ENCODE measurements at regions not wholly inside any gene's neighbourhood (a gene's known extent, or its start where the extent isn't known, plus 50 kb on each side); places are given as distances from the start of the nearest gene placed in this dataset.

DNA sequence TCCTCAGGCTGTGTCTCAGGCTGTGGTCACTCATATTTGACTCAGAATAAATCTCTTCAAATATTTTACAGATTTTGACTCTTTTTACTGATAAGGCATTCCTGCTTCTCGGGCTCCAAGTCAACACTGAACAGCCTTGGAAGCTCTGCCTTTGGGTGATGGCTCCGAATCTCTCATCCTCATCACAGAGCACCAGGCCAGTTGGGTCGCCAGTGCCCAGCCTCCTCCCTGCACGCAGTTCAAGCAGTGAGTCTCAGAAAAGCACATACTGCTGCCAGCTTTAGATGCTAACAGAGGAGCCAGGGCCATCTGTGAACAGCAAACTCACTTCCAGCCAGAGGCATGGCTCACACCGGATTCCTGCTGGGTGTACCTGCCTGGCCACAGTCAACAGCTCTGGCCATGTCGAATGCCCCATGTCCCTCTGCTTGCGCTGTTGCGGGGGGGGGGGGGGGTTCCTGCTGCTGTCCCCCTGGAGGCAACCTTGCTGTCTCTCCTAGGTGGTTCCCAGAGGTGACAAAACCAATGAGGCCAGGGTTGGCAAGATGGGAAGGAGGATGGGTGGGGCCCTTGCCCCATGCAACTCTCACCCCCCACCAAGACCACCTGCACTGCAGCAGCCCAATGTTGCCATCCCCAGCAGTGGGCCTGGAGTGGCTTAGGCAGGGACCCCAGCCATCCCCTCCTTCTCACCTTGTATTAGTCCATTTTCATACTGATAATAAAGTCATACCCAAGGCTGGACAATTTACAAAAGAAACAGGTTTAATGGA, 248.8 kb downstream of the ERMARD start:
- TF ChIP-seq, protein P1, sequence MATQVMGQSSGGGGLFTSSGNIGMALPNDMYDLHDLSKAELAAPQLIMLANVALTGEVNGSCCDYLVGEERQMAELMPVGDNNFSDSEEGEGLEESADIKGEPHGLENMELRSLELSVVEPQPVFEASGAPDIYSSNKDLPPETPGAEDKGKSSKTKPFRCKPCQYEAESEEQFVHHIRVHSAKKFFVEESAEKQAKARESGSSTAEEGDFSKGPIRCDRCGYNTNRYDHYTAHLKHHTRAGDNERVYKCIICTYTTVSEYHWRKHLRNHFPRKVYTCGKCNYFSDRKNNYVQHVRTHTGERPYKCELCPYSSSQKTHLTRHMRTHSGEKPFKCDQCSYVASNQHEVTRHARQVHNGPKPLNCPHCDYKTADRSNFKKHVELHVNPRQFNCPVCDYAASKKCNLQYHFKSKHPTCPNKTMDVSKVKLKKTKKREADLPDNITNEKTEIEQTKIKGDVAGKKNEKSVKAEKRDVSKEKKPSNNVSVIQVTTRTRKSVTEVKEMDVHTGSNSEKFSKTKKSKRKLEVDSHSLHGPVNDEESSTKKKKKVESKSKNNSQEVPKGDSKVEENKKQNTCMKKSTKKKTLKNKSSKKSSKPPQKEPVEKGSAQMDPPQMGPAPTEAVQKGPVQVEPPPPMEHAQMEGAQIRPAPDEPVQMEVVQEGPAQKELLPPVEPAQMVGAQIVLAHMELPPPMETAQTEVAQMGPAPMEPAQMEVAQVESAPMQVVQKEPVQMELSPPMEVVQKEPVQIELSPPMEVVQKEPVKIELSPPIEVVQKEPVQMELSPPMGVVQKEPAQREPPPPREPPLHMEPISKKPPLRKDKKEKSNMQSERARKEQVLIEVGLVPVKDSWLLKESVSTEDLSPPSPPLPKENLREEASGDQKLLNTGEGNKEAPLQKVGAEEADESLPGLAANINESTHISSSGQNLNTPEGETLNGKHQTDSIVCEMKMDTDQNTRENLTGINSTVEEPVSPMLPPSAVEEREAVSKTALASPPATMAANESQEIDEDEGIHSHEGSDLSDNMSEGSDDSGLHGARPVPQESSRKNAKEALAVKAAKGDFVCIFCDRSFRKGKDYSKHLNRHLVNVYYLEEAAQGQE (IDR thresholded peaks at IDR 0.05; ENCODE audit: insufficient read depth in 1 of 2, low read depth in 2 of 2, low read length in 2 of 2): no peak

DNA sequence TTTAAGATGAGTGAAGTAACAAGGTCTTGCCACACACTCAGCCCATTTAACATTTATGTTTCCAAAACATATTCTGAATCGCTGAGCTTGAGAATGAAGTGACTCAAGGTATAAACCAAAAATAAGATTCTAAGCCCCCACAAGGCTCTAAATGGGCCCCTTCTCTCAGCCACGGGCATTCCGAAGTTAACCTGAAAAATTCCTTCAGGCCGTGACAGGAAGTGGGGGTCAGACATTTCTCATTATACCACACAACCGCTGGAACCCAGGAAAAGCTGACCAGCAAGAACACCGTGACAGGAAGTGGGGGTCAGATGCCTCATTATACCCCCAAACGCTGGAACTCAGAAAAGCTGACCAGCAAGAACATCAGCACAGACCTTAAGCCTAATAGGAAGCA, 247.9 kb downstream of the ERMARD start:
- TF ChIP-seq, protein P1 (IDR thresholded peaks at IDR 0.05; ENCODE audit: insufficient read depth in 1 of 2, low read depth in 2 of 2, low read length in 2 of 2): no peak

DNA sequence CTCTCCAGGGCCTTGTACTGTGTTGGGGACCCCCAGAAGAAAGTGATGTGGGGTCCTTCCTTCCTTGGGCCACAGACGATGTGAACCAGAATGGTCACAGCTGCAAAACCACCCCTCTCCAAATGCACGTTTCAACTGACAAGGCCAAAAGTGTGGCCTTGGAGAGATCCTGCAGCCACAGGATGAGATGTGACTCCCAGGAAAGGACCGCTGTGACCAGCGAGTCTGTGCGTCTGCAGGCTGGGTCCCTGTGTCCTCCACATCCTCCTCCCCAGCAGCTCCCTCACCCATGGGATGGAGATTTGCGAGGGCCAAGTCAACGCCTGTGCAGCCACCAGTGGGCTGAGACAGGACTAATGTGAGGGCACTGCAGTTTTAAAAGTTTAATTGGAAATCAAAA, 247.0 kb downstream of the ERMARD start:
- TF ChIP-seq, protein P1 (IDR thresholded peaks at IDR 0.05; ENCODE audit: insufficient read depth in 1 of 2, low read depth in 2 of 2, low read length in 2 of 2): no peak
- TF ChIP-seq FOXP2 (optimal IDR thresholded peaks at IDR 0.05; ENCODE audit: borderline replicate concordance, extremely low read depth, extremely low read length, insufficient read depth) (no peak), POLR2AphosphoS5 (IDR thresholded peaks at IDR 0.05; ENCODE audit: low read depth, low read length) (no peak), TAF1 (IDR thresholded peaks at IDR 0.05; ENCODE audit: borderline replicate concordance, insufficient read depth, low read length) (no peak), SIN3A (IDR thresholded peaks at IDR 0.05; ENCODE audit: borderline replicate concordance, insufficient read depth, low read length) (no peak)

DNA sequence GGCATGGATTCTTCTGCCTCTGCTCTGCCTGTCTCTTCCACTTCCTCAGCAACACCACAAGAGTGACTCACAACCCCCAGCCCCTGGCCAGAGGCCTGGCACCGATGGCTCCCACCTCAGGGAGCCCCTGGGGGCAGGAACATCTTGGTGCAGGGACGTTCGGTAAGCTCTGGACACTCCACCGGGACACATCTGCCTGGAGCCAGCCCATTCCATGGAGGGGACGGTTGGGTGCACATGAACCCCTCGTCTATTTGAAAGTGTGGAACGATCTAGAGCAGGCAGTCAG, 246.5 kb downstream of the ERMARD start:
- TF ChIP-seq TAF1 (IDR thresholded peaks at IDR 0.05; ENCODE audit: borderline replicate concordance, insufficient read depth, low read length): no peak
- TF ChIP-seq, protein P1 (IDR thresholded peaks at IDR 0.05; ENCODE audit: insufficient read depth in 1 of 2, low read depth in 2 of 2, low read length in 2 of 2): no peak
- TF ChIP-seq FOXP2 (optimal IDR thresholded peaks at IDR 0.05; ENCODE audit: borderline replicate concordance, extremely low read depth, extremely low read length, insufficient read depth): no peak
- TF ChIP-seq POLR2AphosphoS5 (IDR thresholded peaks at IDR 0.05; ENCODE audit: low read depth, low read length): no peak
- no peak for TF ChIP-seq SIN3A (IDR thresholded peaks at IDR 0.05; ENCODE audit: borderline replicate concordance, insufficient read depth, low read length)

DNA sequence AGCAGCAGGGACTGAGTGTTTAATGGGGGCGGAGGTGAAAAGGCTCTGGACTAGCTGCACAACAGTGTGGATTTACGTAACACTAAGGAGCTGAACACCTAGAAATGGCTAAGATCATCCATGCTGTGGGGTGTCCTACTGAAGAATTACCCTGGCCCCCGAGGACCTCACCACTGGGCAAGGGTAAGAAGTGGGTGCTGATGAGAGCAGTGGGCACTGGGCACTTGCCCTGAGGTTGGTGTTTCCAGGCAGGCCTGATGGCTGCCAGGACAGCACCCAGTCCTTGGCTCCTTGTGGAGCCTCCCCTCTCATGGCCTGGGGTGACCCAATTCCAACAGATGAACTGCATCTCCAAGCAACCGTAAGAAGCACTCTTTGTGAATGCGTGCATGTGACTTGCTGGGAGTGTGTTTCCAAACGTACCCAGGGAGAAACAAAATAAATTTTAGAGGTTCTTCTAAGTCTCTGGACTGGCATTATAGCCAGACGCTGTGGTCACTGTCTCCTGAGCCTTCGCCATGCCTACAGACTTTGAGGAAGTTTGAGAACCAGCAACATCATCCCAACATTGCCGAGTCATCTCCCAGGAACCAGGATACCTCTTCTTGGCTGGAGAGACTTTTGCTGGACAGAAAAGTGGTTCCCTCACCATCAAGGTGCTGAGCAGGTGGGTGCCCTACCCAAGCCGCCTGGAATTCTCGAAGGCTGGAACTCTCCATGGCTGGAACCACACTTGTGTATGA, 245.9 kb downstream of the ERMARD start:
- TF ChIP-seq SIN3A (IDR thresholded peaks at IDR 0.05; ENCODE audit: borderline replicate concordance, insufficient read depth, low read length): no peak
- no peak for TF ChIP-seq TAF1 (IDR thresholded peaks at IDR 0.05; ENCODE audit: borderline replicate concordance, insufficient read depth, low read length)
- TF ChIP-seq FOXP2 (optimal IDR thresholded peaks at IDR 0.05; ENCODE audit: borderline replicate concordance, extremely low read depth, extremely low read length, insufficient read depth): no peak
- TF ChIP-seq, protein P1 (IDR thresholded peaks at IDR 0.05; ENCODE audit: insufficient read depth in 1 of 2, low read depth in 2 of 2, low read length in 2 of 2): no peak
- TF ChIP-seq POLR2AphosphoS5 (IDR thresholded peaks at IDR 0.05; ENCODE audit: low read depth, low read length): no peak
